ENCODE measurements at regions not wholly inside any gene's neighbourhood (a gene's known extent, or its start where the extent isn't known, plus 50 kb on each side); places are given as distances from the start of the nearest gene placed in this dataset.
"Not testable (repeated sequence)": the region's sequence is repeated elsewhere in the genome, so short reads cannot be mapped to it uniquely, and the experiment has no call there.

DNA sequence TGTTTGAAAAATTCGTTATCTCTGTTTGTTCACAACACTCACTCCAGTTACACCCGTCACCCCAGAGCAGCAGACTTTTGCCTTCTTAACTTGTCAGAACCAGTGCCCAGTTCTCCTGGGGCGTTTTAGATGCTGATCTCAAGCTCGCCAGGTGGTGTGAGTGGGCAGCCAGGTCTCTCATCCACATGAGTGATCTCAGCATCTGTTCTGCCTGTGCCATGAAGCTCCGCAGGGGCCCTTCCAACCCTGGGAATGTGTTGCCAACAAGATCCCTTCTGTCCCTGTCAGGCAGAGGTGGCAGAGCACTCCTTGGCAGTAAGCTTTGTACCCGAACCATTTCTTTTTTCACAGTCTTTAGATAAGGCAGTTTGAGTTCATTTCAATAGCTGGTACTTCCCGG is 896.5 kb downstream of the UQCRFS1 start:
- DNase-seq (ENCODE audit: low read depth): no peak
- TF ChIP-seq POLR2A (IDR thresholded peaks at IDR 0.05; ENCODE audit: extremely low read depth, insufficient read length) (no peak), MYC (IDR thresholded peaks at IDR 0.05; ENCODE audit: low read depth, low read length) (no peak)
- TF ChIP-seq, protein P1, sequence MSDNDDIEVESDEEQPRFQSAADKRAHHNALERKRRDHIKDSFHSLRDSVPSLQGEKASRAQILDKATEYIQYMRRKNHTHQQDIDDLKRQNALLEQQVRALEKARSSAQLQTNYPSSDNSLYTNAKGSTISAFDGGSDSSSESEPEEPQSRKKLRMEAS (IDR thresholded peaks at IDR 0.05; ENCODE audit: low read depth, low read length): no peak
- TF ChIP-seq, protein P2, sequence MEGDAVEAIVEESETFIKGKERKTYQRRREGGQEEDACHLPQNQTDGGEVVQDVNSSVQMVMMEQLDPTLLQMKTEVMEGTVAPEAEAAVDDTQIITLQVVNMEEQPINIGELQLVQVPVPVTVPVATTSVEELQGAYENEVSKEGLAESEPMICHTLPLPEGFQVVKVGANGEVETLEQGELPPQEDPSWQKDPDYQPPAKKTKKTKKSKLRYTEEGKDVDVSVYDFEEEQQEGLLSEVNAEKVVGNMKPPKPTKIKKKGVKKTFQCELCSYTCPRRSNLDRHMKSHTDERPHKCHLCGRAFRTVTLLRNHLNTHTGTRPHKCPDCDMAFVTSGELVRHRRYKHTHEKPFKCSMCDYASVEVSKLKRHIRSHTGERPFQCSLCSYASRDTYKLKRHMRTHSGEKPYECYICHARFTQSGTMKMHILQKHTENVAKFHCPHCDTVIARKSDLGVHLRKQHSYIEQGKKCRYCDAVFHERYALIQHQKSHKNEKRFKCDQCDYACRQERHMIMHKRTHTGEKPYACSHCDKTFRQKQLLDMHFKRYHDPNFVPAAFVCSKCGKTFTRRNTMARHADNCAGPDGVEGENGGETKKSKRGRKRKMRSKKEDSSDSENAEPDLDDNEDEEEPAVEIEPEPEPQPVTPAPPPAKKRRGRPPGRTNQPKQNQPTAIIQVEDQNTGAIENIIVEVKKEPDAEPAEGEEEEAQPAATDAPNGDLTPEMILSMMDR (IDR thresholded peaks at IDR 0.05; ENCODE audit: low read depth, low read length): no peak

DNA sequence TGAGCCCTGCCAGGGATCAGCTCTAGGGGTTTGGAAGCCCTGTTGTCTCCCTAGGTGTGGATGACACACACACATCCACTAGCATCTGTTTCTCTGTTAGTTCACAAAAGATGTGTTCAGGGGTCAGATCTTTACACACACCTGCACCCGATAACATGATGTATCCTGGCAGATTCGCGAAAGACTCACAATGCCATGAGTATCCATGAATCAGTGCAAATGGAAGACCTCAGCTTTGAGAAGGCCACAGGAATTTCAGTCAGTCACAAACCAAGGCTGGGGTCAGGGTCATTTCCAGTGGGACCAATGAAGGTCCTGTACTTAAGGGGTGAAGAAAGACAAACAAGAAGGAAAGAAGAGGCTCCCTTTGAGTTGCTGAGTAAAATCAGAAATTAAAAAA is 898.2 kb downstream of the UQCRFS1 start:
- TF ChIP-seq, protein P2 (IDR thresholded peaks at IDR 0.05; ENCODE audit: low read depth, low read length): no peak
- TF ChIP-seq POLR2A (IDR thresholded peaks at IDR 0.05; ENCODE audit: extremely low read depth, insufficient read length) (no peak), MYC (IDR thresholded peaks at IDR 0.05; ENCODE audit: low read depth, low read length) (no peak)
- TF ChIP-seq, protein P1 (IDR thresholded peaks at IDR 0.05; ENCODE audit: low read depth, low read length): no peak
- no peak for DNase-seq (ENCODE audit: low read depth)
- H3K4me3 ChIP-seq (ENCODE audit: low read depth, low read length): no peak overlapping the region

More for the DNA sequence above, 896.5 kb downstream of the UQCRFS1 start:
- no peak overlapping the region for H3K4me3 ChIP-seq (ENCODE audit: low read depth, low read length)

DNA sequence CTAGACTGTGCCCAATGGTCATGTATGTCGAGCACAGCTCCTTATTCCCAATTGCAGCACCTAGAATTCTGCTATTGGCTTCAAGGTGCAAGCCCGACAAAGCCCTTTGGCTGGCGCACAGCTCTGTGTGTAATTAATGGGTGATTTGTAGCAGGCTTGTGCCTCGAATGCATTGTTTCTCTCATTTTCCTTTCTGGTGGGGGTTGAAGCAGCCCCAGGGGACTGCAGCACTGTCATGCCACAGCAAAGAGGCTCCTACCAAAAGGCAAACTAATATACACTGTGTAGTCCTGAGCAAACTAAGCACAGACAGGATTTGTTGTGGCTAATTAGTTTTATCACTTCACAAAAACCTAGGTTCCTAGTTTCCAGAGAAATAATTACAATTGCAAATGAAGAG is 898.7 kb downstream of the UQCRFS1 start:
- TF ChIP-seq, protein P1 (IDR thresholded peaks at IDR 0.05; ENCODE audit: low read depth, low read length): no peak
- TF ChIP-seq POLR2A (IDR thresholded peaks at IDR 0.05; ENCODE audit: extremely low read depth, insufficient read length): no peak
- no peak overlapping the region for H3K4me3 ChIP-seq (ENCODE audit: low read depth, low read length)
- no peak for DNase-seq (ENCODE audit: low read depth)

DNA sequence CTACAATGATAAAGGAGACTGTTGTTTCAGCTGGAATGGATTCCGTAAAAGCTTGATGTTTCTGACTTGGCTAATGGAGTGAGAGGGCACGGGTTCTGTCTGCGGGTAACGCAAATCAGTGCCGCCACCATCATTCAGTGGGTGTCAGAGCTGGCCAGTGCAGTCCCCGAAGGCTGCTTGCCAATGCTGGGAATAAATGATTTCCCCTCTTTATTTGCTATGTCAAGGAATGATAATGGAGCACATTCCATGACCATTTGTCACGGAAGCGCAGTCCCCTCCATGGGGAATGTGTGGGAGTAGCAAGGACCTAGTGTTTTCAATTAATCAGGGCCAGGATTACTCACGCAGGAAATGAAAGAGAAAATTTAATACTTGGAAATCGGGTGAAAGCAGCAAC is 899.3 kb downstream of the UQCRFS1 start:
- H3K4me3 ChIP-seq (ENCODE audit: low read depth, low read length): no peak overlapping the region
- no peak for DNase-seq (ENCODE audit: low read depth)
- TF ChIP-seq MYC (IDR thresholded peaks at IDR 0.05; ENCODE audit: low read depth, low read length): no peak
- TF ChIP-seq, protein P2 (IDR thresholded peaks at IDR 0.05; ENCODE audit: low read depth, low read length): no peak
- TF ChIP-seq, protein P1 (IDR thresholded peaks at IDR 0.05; ENCODE audit: low read depth, low read length): no peak
- TF ChIP-seq POLR2A (IDR thresholded peaks at IDR 0.05; ENCODE audit: extremely low read depth, insufficient read length): no peak

DNA sequence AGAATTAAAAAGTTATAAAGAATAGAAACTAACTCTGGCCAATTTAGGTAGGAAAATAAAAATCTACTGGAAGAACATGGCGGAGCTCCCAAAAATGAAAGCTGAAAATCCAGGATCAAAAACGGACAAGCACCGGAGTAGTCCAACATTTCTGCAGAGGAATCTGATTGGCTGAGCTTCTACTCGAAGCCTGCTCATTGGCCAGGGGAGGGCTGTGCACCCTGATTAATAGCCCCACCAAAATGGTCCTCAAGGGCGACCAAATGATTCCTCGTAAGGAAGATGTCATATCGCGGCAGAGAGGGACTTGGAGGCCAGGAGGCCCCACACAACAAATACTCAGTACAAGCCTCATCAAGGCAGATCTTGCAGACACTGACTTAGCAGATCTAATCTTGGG is 900.7 kb downstream of the UQCRFS1 start:
- TF ChIP-seq, protein P2 (IDR thresholded peaks at IDR 0.05; ENCODE audit: low read depth, low read length): no peak
- TF ChIP-seq, protein P1 (IDR thresholded peaks at IDR 0.05; ENCODE audit: low read depth, low read length): no peak
- TF ChIP-seq POLR2A (IDR thresholded peaks at IDR 0.05; ENCODE audit: extremely low read depth, insufficient read length) (no peak), MYC (IDR thresholded peaks at IDR 0.05; ENCODE audit: low read depth, low read length) (no peak)
- no peak overlapping the region for H3K4me3 ChIP-seq (ENCODE audit: low read depth, low read length)

DNA sequence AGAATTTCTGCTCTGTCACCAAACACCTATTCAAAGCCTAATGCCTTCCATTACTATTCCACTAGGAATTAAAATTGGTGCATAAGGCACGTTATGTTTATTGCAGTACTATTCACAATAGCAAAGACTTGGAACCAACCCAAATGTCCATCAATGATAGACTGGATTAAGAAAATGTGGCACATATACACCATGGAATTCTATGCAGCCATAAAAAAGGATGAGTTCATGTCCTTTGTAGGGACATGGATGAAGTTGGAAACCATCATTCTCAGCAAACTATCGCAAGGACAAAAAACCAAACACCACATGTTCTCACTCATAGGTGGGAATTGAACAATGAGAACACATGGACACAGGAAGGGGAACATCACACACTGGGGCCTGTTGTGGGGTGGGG is 902.1 kb downstream of the UQCRFS1 start:
- not testable (repeated sequence) for H3K4me3 ChIP-seq (ENCODE audit: low read depth, low read length); DNase-seq (ENCODE audit: low read depth)

More for the DNA sequence above, 900.7 kb downstream of the UQCRFS1 start:
- DNase-seq (ENCODE audit: low read depth): no peak

DNA sequence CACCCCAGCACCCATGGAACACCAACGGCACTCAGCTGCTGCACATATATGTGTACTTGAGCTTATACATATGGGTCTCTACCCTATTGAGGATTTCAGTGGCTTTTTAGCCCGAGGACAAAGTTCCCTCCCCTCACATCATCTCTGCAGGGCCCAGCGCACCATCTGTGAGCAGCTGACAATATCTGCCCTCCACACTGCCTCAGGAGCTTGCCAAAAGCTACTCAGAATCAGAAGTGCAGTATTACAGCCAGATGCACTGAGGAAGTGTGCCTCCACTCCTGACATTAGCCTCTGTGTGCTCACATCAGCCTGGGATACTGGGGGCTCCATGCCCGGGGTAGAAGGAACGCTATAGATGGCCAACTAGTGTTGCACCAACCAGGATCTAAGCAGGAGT is 903.9 kb downstream of the UQCRFS1 start:
- no peak overlapping the region for H3K4me3 ChIP-seq (ENCODE audit: low read depth, low read length)
- TF ChIP-seq, protein P2 (IDR thresholded peaks at IDR 0.05; ENCODE audit: low read depth, low read length): no peak
- TF ChIP-seq POLR2A (IDR thresholded peaks at IDR 0.05; ENCODE audit: extremely low read depth, insufficient read length) (no peak), MYC (IDR thresholded peaks at IDR 0.05; ENCODE audit: low read depth, low read length) (no peak)
- TF ChIP-seq, protein P1 (IDR thresholded peaks at IDR 0.05; ENCODE audit: low read depth, low read length): no peak
- no peak for DNase-seq (ENCODE audit: low read depth)
